Urinary bladder (tissue), 3 donors: ENCODE measurements at regions not wholly inside any gene's neighbourhood (a gene's known extent, or its start where the extent isn't known, plus 50 kb on each side); places are given as distances from the start of the nearest gene placed in this dataset.

ENCODE experiments used
- DNase-seq: peaks from one replicate; pipeline ENCODE4 v3.0.0-alpha.2; 2015; ENCODE audit errors: extremely low spot score
- H3K27ac ChIP-seq: one replicate; pipeline ENCODE4 v1.5.1; 2013; ENCODE audit warnings: low read depth, mild to moderate bottlenecking, moderate library complexity
- H3K36me3 ChIP-seq: one replicate; pipeline ENCODE4 v1.6.1; 2013; ENCODE audit warnings: mild to moderate bottlenecking, moderate library complexity; ENCODE audit not compliant: insufficient read depth
- H3K4me1 ChIP-seq: one replicate; pipeline ENCODE4 v1.6.1; 2013; ENCODE audit warnings: mild to moderate bottlenecking, moderate library complexity; ENCODE audit not compliant: insufficient read depth
- H3K4me3 ChIP-seq: one replicate; pipeline ENCODE4 v1.5.1; 2013; ENCODE audit warnings: low read depth, low read length
- WGBS: extraction: QIAGEN DNeasy Blood & Tissue Kit; methylation state at CpG from one replicate; pipeline ENCODE4 v1.1.7; 2013; 5-methylcytosine and 5-hydroxymethylcytosine counted together
- donor health status: healthy with polysubstance abuse.
- donor health status: healthy.

DNA sequence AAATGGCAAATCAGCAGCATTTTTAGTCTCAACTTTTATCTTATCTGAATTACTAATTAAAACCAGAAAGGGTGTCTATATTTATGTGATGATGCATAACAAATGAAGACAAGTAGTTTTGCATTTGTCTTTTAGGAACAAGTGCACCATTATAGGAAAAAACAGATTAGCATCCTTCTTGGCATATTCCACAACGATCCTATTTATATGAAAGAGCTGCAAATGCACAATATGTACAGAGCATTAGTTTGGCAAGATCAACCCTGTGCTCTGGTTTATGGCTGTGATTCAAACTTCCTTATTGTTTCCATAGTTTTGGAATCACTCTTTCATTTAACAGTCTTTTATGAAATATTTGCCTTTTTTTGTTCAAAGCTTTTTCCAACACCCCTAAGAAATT is 486.8 kb downstream of the KCNH5 start:
- DNase-seq, result no peak
- WGBS, result 39% methylated on average over 1 of the region's 1 CpG
- H3K36me3 ChIP-seq, result no peaks in the 10 kb centered on the region

DNA sequence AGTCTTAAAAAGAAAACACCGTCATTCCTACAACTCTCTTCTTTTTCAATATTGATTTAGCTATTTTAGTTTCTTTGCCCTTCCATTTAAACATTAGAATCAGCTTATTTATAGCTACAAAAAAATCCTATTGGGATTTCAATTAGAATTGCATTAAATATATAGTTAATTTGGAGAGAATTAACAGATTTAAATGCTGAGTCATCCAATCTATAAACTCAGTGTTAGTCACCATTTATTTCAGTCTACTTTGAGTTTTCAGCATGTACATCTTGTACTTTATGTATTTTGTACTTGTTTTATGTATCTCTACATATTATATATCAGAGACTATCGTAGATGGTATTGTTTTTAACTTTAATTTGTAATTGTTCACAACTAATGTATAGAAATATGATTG is 460.0 kb downstream of the KCNH5 start:
- Histone ChIP-seq H3K36me3 (no peaks in the 10 kb centered on the region), H3K4me1 (no peaks in the 10 kb centered on the region), H3K27ac (no peak overlapping the region), H3K4me3 (no peak overlapping the region)
- no peak for DNase-seq
- 78% methylated on average over 2 of the region's 2 CpGs for WGBS

More for the DNA sequence above, 486.8 kb downstream of the KCNH5 start:
- H3K4me1 ChIP-seq, result no peaks in the 10 kb centered on the region
- H3K4me3 ChIP-seq, result no peak overlapping the region
- H3K27ac ChIP-seq, result no peak overlapping the region

DNA sequence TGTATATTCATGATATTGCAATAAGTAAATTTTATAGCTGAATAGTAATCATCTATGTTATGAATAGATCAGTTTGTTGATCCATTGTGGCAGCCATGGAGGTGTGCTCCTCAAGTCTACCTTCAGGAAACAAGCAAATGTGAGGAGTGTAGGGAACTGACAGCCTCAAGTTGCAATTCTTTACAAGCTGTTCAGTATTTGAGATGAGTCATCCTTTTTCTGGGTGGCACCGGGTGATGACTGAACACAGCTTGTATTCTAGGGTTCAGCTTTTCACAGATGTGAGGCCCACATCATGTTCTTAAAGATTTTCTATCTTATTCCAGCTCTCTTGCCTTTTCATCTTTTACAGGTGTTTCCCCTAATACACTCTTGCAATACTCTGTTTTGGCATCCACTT is 452.4 kb downstream of the KCNH5 start:
- WGBS, result 68% methylated on average over 1 of the region's 1 CpG
- Histone ChIP-seq H3K27ac (no peak overlapping the region), H3K4me3 (no peak overlapping the region), H3K4me1 (no peaks in the 10 kb centered on the region), H3K36me3 (no peaks in the 10 kb centered on the region)
- no peak for DNase-seq

DNA sequence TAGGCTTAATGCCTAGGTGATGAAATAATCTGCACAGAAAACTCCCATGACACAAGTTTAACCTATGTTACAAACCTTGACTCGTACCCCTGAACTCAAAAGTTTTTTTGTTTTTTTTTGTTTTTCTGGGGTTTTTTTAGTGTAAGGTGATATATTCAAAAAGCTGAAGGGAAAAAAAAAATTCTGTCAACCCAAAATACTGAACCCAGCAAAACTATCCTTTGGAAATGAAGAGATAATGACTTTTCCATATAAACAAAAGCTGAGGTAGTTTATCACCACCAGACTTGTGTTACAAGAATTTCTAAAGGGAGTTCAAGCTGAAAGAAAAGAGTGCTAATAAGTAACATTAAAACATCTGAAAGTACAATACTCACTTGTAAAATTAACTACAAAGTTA is 448.1 kb downstream of the KCNH5 start:
- WGBS, result 86% methylated on average over 1 of the region's 1 CpG
- no peak overlapping the region for H3K27ac ChIP-seq
- H3K36me3 ChIP-seq, result no peaks in the 10 kb centered on the region
- no peak overlapping the region for H3K4me3 ChIP-seq
- no peaks in the 10 kb centered on the region for H3K4me1 ChIP-seq
- DNase-seq, result no peak

DNA sequence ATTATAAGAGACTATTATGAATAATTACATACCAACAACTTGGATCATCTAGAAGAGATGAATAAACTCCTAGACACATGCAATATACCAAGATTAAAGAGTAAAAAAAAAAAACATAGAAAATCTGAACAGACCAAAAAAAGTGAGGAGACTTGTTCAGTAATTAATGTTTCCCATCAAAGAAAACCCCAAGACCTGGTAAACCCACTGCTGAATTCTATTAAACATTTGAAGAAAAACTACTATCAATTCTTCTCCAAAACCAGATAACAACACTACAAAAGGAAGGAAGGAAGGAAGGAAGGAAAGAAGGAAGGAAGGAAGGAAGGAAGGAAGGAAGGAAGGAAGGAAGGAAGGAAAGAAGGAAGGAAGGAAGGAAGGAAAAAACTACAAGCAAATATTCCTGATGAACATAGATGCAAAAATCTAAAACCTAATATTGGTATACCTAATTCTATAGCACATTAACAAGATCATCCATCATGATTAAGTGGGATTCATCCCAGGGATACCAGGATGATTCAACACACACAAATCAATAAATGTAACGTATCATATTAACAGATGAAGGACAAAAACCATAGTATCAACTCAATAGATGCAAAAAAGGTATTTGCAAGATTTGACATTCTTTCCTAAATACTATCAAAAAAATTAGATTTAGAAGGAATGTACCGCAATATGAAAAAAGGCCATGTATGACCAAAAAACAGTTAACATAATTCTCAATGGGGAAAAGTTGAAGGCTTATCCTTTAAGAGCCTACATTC is 445.5 kb downstream of the KCNH5 start:
- 96% methylated on average over 2 of the region's 2 CpGs for WGBS
- H3K4me3 ChIP-seq, result no peak overlapping the region
- DNase-seq, result no peak
- H3K36me3 ChIP-seq, result no peaks in the 10 kb centered on the region
- no peak overlapping the region for H3K27ac ChIP-seq
- H3K4me1 ChIP-seq, result no peaks in the 10 kb centered on the region

DNA sequence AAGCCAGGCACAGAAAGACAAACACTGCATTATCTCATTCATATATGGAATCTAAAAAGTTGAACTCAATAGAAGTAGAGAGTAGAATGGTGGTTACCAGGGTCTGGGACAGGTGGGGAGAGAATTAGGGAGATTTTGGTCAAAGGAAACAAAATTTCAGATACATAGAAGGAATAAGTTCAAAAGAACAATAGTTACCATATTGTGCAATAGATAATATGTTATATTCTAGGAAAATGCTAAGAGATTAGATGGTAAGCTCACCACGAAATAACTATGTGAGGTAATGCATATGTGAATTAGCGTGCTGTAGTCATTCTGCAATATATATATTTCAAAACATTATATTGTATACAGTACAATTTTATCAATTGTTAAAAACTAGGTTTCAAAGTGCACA is 442.5 kb downstream of the KCNH5 start:
- DNase-seq, result no peak
- Histone ChIP-seq H3K36me3 (no peaks in the 10 kb centered on the region), H3K4me1 (no peaks in the 10 kb centered on the region), H3K27ac (no peak overlapping the region), H3K4me3 (no peak overlapping the region)
- 79% methylated on average over 2 of the region's 2 CpGs for WGBS

DNA sequence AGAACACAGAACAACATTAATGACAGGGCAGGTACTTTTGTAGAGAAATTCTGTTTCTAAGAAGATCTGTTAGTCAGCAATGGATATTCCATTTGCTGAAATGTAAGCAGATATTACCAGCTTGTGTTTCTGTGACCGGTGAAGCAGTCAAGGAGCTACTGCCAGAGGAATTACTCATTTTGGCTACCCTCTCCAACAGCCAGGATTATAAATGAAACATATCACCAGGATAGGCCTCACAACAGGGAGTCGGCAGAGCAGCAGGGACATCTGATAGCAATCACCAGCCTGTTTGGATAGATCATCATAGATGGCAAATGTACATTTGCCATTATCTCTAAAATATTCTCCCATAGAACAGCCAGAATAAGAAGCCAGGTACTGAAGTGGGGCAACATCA is 440.7 kb downstream of the KCNH5 start:
- 32% methylated on average over 2 of the region's 2 CpGs for WGBS
- H3K36me3 ChIP-seq, result no peaks in the 10 kb centered on the region
- no peak overlapping the region for H3K4me3 ChIP-seq
- H3K27ac ChIP-seq, result no peak overlapping the region
- no peaks in the 10 kb centered on the region for H3K4me1 ChIP-seq
- no peak for DNase-seq

DNA sequence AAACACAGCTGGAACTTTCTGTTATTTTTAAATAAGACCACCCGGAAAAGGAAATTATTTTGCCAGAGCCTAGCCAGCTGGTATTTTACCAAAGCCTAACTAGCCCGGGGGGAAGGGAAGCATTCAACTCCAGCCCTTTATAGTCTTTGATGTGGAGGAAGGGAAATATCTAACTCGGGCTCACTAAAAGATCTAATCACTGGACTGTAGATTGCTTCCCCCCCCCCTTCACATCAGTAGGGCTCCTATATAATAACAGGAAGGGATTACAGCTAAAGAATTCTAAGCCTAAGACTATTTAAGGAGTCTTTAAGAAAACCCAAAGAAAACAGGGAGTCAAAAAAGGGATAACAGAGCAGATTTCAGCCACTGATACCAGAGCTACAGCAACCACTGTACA is 431.1 kb downstream of the KCNH5 start:
- no peaks in the 10 kb centered on the region for H3K36me3 ChIP-seq

DNA sequence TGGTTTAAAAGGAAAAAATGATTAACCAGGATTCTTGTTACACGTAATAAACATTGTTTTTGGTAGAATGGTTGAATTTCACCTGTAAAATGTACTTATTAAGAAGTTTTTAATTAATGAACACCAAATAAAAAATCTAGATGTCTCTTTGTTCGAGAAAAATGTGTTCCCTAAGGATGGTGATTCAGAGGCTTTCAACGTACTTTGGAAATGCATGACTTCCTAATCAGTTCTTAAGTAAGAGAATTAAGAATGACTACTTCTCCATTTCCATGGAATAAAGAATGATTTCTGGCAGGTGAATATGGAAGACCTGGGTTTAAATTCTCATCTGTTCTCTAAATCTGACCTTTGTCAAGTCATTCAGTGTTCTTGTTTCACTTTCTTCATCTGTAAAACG is 428.6 kb downstream of the KCNH5 start:
- Histone ChIP-seq H3K4me1 (no peaks in the 10 kb centered on the region), H3K27ac (no peak overlapping the region), H3K4me3 (no peak overlapping the region), H3K36me3 (no peaks in the 10 kb centered on the region)
- WGBS, result 75% methylated on average over 4 of the region's 4 CpGs
- DNase-seq, result no peak

More for the DNA sequence above, 431.1 kb downstream of the KCNH5 start:
- whole genome bisulfite sequencing, result 11% methylated on average over 3 of the region's 3 CpGs
- H3K27ac ChIP-seq, result no peak overlapping the region
- DNase-seq, result no peak
- H3K4me3 ChIP-seq, result no peak overlapping the region
- H3K4me1 ChIP-seq, result no peaks in the 10 kb centered on the region

DNA sequence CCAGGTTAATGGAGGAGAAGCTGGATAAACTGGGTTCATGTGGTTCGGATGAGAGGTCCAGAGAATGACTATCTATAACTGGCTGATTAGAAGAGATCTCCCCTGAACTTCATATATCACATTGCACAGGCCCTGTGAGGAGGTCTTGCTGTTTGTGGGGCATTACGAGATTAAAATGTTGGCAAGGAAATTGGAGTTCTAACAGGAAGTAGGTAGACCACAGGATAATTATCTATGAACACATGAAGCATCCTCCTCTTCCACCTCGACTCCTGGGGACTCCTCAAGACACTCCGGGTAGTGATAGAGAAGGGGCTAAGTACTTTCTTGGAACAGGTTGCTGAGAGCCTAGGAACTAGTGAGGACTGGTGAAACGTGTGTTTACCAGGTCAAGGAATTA is 418.8 kb downstream of the KCNH5 start:
- H3K4me1 ChIP-seq, result no peaks in the 10 kb centered on the region
- DNase-seq, result no peak
- no peaks in the 10 kb centered on the region for H3K36me3 ChIP-seq
- WGBS, result 73% methylated on average over 5 of the region's 5 CpGs
- no peak overlapping the region for H3K4me3 ChIP-seq
- H3K27ac ChIP-seq, result no peak overlapping the region

DNA sequence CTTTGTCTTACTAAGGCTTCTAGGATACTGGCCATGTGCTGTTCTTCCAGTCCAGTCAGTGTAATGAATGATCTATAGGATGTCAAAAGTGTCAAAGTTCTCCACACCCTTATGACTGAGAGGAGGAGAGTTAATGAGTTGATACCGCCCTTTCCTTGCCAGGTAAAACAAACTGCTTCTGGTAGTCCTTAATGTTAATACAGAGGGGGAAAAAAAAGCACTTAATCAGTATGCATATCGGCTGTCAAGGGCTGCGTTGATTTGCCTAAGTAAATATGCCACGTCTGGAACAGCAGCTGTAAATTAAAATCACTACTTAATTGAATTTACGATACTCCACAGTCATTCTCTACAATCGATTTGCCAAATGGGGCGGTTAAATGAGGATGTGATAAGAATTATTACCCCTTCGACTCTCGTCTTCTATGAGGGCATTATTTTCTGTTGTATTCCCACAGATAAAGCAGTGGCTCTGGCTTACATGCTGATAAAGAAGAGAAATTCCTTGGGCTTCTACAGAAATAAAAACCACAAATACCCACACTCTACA is 416.0 kb downstream of the KCNH5 start:
- H3K4me3 ChIP-seq, result no peak overlapping the region
- no peak overlapping the region for H3K27ac ChIP-seq
- DNase-seq, result no peak
- no peaks in the 10 kb centered on the region for H3K4me1 ChIP-seq
- WGBS, result 79% methylated on average over 9 of the region's 9 CpGs
- H3K36me3 ChIP-seq, result no peaks in the 10 kb centered on the region

DNA sequence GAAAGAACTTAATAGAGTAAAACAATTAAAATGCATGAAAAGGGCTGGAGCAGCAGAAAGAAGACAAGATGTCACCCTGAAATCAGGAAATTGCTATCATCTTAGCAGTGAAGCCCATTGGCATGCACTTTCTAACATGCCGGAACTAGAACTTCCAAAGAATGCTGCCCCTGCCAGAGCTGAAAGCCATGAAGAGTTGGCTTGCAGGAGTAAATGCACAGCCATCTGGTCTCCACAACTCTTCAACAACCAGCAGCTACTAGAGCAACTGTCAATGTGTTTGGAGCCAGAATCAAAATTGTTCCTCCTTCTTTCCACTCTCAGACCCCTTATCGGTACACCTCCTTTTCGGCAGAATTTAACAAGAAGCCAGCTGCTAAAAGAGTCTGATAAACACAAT is 414.1 kb downstream of the KCNH5 start:
- Histone ChIP-seq H3K27ac (no peak overlapping the region), H3K4me3 (no peak overlapping the region), H3K36me3 (no peaks in the 10 kb centered on the region), H3K4me1 (no peaks in the 10 kb centered on the region)
- 75% methylated on average over 3 of the region's 3 CpGs for WGBS
- DNase-seq, result no peak

DNA sequence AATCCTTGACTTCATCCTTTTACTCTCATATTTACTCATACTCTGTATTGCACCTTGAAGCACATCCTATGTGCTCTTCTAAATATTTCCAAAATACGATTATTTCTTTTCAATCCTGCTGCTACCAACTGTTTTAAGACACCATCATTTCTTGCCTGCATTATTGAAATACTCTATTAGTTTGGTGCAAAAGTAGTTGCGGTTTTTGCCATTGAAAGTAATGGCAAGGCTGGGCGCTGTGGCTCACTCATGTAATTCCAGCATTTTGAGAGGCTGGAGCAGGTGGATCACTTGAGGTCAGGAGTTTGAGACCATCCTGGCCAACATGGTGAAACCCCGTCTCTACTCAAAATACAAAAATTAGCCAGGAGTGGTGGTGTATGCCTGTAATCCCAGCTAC is 412.5 kb downstream of the KCNH5 start:
- H3K36me3 ChIP-seq, result no peaks in the 10 kb centered on the region
- WGBS, result 91% methylated on average over 4 of the region's 4 CpGs
- H3K27ac ChIP-seq, result no peak overlapping the region
- no peak overlapping the region for H3K4me3 ChIP-seq
- DNase-seq, result no peak
- H3K4me1 ChIP-seq, result no peaks in the 10 kb centered on the region

DNA sequence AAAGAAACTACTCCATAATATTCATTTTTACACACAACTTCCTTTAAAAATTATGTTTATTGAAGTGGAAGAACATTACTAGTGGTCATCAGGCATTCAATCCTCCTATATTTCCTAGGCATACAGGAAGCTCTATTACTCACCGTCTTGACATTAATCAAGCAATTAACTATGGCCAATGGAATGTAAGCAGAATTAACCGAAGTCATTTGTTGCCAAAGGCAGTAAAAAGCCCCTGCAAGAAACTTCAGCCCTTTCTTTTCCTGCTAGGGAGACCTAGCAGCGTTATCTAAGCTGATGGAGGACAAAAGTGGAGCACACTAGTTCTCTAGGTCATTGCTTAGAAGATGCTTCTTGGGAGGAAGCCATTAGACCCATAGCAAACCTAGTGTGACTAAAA is 399.6 kb downstream of the KCNH5 start:
- Histone ChIP-seq H3K4me3 (no peak overlapping the region), H3K27ac (no peak overlapping the region), H3K4me1 (no peaks in the 10 kb centered on the region), H3K36me3 (no peaks in the 10 kb centered on the region)
- DNase-seq, result no peak
- 35% methylated on average over 3 of the region's 3 CpGs for WGBS
